Sigmoid colon (tissue), 3 donors: ENCODE measurements at regions not wholly inside any gene's neighbourhood (a gene's known extent, or its start where the extent isn't known, plus 50 kb on each side); places are given as distances from the start of the nearest gene placed in this dataset.
"Not testable (repeated sequence)": the region's sequence is repeated elsewhere in the genome, so short reads cannot be mapped to it uniquely, and the experiment has no call there.

Source experiments
- POLR2A ChIP-seq, 2 donors: fragments of 450-650 bp; IDR thresholded peaks; one replicate each; pipeline ENCODE4 v1.6.1; 2016; ENCODE audit warnings: antibody characterized with exemption in 2 of 2, mild to moderate bottlenecking in 2 of 2, moderate library complexity in 2 of 2
- TF ChIP-seq, protein P1 (sequence below), 4 experiments: fragments of 450-650 bp in 3 of 4; fragments of 200-600 bp in 1 of 4; IDR thresholded peaks; one replicate each; pipeline ENCODE4 v1.5.1; 2016 to 2019; ENCODE audit warnings: antibody characterized with exemption in 4 of 4, mild to moderate bottlenecking in 3 of 4, moderate library complexity in 2 of 4

GRCh38 chr16:33976521-33976920 lies 517.1 kb downstream of the TP53TG3F start:
- TF ChIP-seq, protein P1, sequence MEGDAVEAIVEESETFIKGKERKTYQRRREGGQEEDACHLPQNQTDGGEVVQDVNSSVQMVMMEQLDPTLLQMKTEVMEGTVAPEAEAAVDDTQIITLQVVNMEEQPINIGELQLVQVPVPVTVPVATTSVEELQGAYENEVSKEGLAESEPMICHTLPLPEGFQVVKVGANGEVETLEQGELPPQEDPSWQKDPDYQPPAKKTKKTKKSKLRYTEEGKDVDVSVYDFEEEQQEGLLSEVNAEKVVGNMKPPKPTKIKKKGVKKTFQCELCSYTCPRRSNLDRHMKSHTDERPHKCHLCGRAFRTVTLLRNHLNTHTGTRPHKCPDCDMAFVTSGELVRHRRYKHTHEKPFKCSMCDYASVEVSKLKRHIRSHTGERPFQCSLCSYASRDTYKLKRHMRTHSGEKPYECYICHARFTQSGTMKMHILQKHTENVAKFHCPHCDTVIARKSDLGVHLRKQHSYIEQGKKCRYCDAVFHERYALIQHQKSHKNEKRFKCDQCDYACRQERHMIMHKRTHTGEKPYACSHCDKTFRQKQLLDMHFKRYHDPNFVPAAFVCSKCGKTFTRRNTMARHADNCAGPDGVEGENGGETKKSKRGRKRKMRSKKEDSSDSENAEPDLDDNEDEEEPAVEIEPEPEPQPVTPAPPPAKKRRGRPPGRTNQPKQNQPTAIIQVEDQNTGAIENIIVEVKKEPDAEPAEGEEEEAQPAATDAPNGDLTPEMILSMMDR (IDR thresholded peaks at IDR 0.05), result not testable (repeated sequence)
- TF ChIP-seq POLR2A (IDR thresholded peaks at IDR 0.05), result not testable (repeated sequence)
